NCI-H82 treated with DMSO at 0.1 percent for 48 hours (cell line): ENCODE measurements at regions not wholly inside any gene's neighbourhood (a gene's known extent, or its start where the extent isn't known, plus 50 kb on each side); places are given as distances from the start of the nearest gene placed in this dataset.
"Not testable (repeated sequence)": the region's sequence is repeated elsewhere in the genome, so short reads cannot be mapped to it uniquely, and the experiment has no call there.

ENCODE experiments used
- DNase-seq: peaks from one replicate; lab custom pipeline; 2025; ENCODE audit not compliant: unreplicated experiment; lab: John Stamatoyannopoulos, UW

- no peak for DNase-seq
These were observed 322.0 kb upstream of the PPARGC1A start for GRCh38 chr4:24211856-24212255.

DNA sequence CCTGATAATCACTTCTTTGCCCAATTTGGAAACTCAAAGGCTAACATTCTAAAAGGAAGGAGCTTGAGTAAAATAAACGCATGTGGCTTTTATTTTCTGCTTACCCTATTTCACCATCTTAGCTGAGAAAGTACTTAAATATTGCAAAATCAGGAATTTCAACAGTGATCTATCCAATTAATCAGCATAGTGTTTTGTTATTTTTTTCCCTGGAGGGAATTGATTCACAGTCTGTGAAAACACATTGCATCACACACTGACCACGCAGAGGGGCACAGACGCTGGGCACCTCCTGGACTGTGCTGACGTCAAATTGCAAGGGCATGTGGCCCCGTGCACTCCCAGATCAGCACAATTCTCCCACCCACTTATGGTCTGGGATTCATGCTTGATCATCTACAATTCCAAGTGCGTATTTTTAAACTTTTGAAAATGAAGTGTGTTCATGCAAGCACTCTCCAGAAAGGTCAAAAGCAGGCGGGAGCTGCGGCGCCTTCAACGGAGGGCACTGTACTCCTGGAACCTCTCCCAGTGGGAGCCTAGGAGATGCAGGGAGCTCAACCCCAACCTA is 320.6 kb upstream of the PPARGC1A start:
- DNase-seq: no peak

GRCh38 chr4:24209906-24210305 is 320.1 kb upstream of the PPARGC1A start:
- DNase-seq: no peak

DNA sequence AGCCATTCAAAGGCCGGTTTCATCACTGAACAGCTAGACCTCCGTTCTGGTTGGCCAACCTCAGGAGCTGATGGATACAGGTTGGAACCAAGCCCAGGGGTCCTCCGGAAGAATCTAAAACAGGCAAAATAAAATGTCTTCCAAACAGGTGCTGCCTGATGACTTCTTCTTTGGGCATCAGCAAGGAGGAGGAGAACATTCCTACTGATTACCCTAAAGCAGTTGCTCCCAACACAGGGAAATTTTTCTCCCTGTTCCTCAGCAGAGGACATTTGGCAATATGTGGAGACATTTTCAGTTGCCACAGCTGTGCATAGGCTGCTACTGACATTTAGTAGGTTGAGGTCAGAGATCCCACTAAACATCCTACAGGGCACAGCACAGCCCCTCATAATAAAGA is 319.3 kb upstream of the PPARGC1A start:
- no peak for DNase-seq

DNA sequence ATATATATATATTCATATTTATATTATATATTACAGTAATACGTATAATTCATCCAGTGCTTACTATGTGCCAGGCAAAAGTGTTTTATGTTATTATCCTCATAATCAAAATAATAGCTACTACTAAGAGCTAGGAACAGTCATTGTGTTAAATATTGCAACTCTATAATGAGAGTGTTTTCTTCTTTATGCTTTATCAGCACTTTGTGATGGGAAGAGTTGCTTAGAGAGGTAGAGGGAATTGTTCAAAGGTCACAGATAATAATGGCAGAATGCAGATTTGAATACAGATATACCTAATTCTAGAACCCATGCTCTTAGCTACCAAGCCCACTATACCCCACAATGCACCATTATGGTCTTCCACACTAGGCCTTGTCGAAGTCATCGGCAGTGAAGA is 318.8 kb upstream of the PPARGC1A start:
- DNase-seq: no peak

- not testable (repeated sequence) for DNase-seq
These were observed 314.9 kb upstream of the PPARGC1A start for GRCh38 chr4:24204708-24205107.

GRCh38 chr4:24203926-24204325 is 314.1 kb upstream of the PPARGC1A start:
- DNase-seq: no peak

- DNase-seq: no peak
These were observed 312.7 kb upstream of the PPARGC1A start for GRCh38 chr4:24202579-24202978.

DNA sequence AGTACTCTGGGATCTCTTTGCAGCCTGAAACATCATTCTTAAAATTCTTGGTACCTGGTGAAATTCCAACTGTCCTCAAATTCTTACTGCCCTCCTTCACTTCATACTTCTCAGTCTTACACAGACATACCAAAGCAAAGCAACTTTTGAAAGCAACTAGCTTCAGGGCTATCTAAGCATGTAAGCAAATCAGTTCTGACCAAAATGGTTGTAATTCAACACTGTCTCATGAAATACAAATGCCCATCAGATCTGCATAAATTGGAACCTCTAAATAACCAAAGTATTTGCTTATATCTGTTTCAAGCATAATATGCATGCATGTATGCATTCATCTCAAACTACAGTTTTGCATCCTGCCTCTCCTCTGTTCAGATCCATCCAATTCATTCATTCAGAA is 308.1 kb upstream of the PPARGC1A start:
- no peak for DNase-seq

DNA sequence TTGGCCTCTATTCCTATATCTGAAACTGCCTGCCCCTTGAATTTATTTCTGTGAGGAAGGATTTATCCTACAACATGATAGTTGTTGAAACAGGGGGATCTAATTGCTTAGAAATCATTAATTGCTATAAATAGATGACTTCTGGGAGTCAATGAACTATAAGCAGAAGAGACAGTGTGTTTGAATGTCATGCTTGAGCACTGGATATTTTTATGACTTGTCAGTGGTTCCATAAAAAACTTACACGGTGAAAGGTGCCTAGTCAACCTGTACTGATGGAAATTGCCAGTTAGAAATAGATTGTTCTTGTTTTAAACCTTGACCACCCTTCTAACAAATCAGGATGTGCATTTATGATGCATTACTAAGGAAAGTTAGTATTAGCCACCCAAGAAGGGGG is 306.9 kb upstream of the PPARGC1A start:
- no peak for DNase-seq

- no peak for DNase-seq
These were observed 306.3 kb upstream of the PPARGC1A start for GRCh38 chr4:24195991-24196736.

GRCh38 chr4:24192018-24192641 is 302.3 kb upstream of the PPARGC1A start:
- no peak for DNase-seq

GRCh38 chr4:24190761-24191695 is 301.2 kb upstream of the PPARGC1A start:
- no peak for DNase-seq

GRCh38 chr4:24188459-24188858 is 298.6 kb upstream of the PPARGC1A start:
- DNase-seq: no peak

DNA sequence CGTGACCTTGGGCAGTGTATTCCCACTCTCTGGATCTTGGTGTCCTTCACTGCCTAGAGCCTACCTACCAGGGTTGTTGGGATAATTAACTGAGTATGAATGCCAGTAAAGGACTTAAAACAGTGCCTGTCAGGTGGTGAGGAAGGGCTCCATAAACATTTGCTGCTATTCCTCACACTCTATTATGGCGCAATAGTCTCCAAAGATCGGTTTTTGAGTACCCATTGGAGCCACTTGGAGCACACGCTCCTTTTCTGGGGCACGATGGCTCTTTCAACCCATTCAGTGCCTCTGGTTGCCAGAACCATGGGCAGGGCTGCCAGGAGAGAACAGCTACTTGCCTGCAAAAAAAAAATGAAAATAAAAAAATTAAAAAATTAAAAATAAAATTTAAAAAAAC is 296.6 kb upstream of the PPARGC1A start:
- no peak for DNase-seq

- no peak for DNase-seq
These were observed 291.2 kb upstream of the PPARGC1A start for GRCh38 chr4:24181005-24181404.

DNA sequence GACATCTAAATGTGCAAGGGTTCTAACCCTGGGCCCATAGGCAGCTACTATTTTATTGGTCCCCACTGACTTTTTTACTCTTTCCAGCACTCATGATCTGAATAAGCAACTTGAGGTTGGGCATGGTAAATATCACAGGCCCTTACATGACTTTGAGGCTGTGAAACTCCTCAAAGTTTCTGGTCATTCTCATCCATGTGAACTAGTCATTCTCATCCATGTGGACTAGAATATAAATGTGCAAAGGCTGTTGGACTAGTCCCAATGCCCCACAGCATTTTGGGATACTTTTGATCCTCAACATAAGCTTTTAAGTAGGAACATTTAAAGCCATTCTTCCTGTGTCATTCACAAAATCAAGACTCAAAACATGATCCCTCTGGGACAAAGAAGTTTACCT is 290.7 kb upstream of the PPARGC1A start:
- DNase-seq: no peak

- DNase-seq: no peak
These were observed 289.5 kb upstream of the PPARGC1A start for GRCh38 chr4:24179201-24179840.

GRCh38 chr4:24177443-24177842 is 287.6 kb upstream of the PPARGC1A start:
- not testable (repeated sequence) for DNase-seq

DNA sequence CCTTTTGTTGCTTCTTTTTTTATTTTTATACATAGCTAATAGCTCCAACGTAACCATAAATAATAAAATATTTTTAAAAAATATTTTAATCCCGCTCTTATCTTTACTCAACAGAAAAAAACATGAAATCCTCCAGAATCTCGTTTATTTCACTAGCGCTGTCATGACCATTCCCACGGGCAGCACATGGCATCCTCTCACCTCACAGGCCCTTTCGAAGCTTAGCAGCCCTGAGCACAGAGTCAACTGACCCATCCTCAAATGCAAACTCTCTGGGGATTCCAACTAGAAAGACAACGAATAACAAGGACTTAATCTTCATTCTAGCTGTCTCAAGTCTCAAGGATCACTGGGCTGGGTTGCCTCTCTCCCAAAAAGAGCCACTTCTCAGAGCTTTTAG is 285.9 kb upstream of the PPARGC1A start:
- no peak for DNase-seq

GRCh38 chr4:24174602-24175001 is 284.8 kb upstream of the PPARGC1A start:
- DNase-seq: no peak
